HL-60 (cell line): ENCODE measurements at regions not wholly inside any gene's neighbourhood (a gene's known extent, or its start where the extent isn't known, plus 50 kb on each side); places are given as distances from the start of the nearest gene placed in this dataset.

Experiments used
- DNase-seq, 2 experiments: peaks; one replicate each; pipeline ENCODE4 v3.0.0-alpha.2; 2010 to 2020; ENCODE audit warnings: low read depth in 1 of 2, low spot score in 1 of 2
- H3K27ac ChIP-seq: fragments of 250-450 bp; sonication (Bioruptor Pico); replicated peaks from 2 replicates; pipeline ENCODE4 v1.5.1; 2020; ENCODE audit warnings: mild to moderate bottlenecking, moderate library complexity
- H3K27me3 ChIP-seq: fragments of 250-450 bp; sonication (Bioruptor Pico); 2 replicates; pipeline ENCODE4 v1.5.1; 2021; ENCODE audit warnings: mild to moderate bottlenecking, moderate library complexity; ENCODE audit not compliant: insufficient read depth, poor library complexity, severe bottlenecking
- H3K4me3 ChIP-seq: replicated peaks from 2 replicates; pipeline ENCODE4 v1.5.1; 2011; ENCODE audit warnings: mild to moderate bottlenecking, control low read depth, low read length; ENCODE audit not compliant: insufficient read depth
- GABPA ChIP-seq: IDR thresholded peaks from 2 replicates; pipeline ENCODE4 v1.6.1; 2012; ENCODE audit warnings: low read depth
- POLR2AphosphoS5 ChIP-seq: IDR thresholded peaks from 2 replicates; pipeline ENCODE4 v1.6.1; 2012; ENCODE audit warnings: low read depth
- SPI1 ChIP-seq: IDR thresholded peaks from 2 replicates; pipeline ENCODE4 v1.6.1; 2012; ENCODE audit warnings: low read depth, mild to moderate bottlenecking, borderline replicate concordance
- TF ChIP-seq, protein P1 (sequence below): IDR thresholded peaks from 2 replicates; pipeline ENCODE4 v1.6.1; 2012; ENCODE audit warnings: low read depth; ENCODE audit not compliant: insufficient replicate concordance
- TF ChIP-seq, protein P2 (sequence below): IDR thresholded peaks from one replicate; pipeline ENCODE4 v1.5.1; 2011; ENCODE audit warnings: low read length, control low read depth, inconsistent platforms; ENCODE audit not compliant: insufficient read depth

DNA sequence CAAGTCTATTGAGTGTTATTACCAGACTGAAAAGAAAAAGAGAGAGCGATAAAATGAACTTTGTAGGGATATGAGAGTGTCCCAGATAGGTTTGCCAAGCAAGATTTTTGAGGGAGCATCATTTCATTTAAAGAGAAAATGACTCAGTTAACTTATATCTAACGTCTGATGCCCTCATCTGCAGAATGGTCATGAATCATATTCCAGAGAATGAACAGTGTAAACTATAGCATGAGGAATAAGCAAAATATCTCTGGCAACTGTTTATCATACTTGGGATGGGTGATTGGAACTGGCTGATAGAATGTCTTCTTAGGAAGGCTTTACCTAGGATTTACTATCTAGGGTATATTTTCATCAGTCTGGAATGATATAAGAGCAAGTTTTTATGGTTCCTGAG lies 289.4 kb downstream of the CMPK2 start:
- Histone ChIP-seq H3K27ac (no peak overlapping the region), H3K27me3 (peaks cover 2% of the 10 kb centered on the region)

GRCh38 chr2:6577960-6578359 lies 287.7 kb downstream of the CMPK2 start:
- Histone ChIP-seq H3K27ac (no peak overlapping the region), H3K27me3 (peaks cover 2% of the 10 kb centered on the region), H3K4me3 (no peak overlapping the region)
- TF ChIP-seq, protein P1, sequence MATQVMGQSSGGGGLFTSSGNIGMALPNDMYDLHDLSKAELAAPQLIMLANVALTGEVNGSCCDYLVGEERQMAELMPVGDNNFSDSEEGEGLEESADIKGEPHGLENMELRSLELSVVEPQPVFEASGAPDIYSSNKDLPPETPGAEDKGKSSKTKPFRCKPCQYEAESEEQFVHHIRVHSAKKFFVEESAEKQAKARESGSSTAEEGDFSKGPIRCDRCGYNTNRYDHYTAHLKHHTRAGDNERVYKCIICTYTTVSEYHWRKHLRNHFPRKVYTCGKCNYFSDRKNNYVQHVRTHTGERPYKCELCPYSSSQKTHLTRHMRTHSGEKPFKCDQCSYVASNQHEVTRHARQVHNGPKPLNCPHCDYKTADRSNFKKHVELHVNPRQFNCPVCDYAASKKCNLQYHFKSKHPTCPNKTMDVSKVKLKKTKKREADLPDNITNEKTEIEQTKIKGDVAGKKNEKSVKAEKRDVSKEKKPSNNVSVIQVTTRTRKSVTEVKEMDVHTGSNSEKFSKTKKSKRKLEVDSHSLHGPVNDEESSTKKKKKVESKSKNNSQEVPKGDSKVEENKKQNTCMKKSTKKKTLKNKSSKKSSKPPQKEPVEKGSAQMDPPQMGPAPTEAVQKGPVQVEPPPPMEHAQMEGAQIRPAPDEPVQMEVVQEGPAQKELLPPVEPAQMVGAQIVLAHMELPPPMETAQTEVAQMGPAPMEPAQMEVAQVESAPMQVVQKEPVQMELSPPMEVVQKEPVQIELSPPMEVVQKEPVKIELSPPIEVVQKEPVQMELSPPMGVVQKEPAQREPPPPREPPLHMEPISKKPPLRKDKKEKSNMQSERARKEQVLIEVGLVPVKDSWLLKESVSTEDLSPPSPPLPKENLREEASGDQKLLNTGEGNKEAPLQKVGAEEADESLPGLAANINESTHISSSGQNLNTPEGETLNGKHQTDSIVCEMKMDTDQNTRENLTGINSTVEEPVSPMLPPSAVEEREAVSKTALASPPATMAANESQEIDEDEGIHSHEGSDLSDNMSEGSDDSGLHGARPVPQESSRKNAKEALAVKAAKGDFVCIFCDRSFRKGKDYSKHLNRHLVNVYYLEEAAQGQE: no peak
- no peak for TF ChIP-seq SPI1
- no peak for TF ChIP-seq POLR2AphosphoS5
- no peak for TF ChIP-seq GABPA
- TF ChIP-seq, protein P2, sequence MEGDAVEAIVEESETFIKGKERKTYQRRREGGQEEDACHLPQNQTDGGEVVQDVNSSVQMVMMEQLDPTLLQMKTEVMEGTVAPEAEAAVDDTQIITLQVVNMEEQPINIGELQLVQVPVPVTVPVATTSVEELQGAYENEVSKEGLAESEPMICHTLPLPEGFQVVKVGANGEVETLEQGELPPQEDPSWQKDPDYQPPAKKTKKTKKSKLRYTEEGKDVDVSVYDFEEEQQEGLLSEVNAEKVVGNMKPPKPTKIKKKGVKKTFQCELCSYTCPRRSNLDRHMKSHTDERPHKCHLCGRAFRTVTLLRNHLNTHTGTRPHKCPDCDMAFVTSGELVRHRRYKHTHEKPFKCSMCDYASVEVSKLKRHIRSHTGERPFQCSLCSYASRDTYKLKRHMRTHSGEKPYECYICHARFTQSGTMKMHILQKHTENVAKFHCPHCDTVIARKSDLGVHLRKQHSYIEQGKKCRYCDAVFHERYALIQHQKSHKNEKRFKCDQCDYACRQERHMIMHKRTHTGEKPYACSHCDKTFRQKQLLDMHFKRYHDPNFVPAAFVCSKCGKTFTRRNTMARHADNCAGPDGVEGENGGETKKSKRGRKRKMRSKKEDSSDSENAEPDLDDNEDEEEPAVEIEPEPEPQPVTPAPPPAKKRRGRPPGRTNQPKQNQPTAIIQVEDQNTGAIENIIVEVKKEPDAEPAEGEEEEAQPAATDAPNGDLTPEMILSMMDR: no peak
- DNase-seq: no peak

More for the DNA sequence above, 289.4 kb downstream of the CMPK2 start:
- no peak overlapping the region for H3K4me3 ChIP-seq
- TF ChIP-seq, protein P2: no peak
- no peak for TF ChIP-seq SPI1
- TF ChIP-seq, protein P1: no peak
- no peak for DNase-seq

DNA sequence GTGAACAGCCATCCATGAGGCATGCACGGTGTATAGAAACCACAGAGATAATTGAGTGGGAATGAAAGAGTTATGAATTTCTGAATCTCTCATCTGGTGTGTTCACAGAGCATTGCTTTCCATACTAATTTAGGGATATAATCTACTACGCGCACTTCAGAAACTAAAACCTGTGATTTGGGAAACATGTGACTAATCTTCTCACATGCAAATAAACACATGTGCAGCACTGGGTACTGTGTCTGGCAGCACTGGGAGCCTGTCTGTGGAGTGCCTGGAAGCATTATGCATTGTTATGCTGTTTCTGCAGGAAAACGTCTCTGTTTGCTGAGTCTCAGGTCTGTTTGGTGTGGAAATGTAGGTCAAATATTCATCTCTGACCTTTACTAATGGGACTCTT lies 287.3 kb downstream of the CMPK2 start:
- TF ChIP-seq POLR2AphosphoS5 (no peak), SPI1 (no peak), GABPA (no peak)
- TF ChIP-seq, protein P2: no peak
- TF ChIP-seq, protein P1: no peak
- Histone ChIP-seq H3K27me3 (peaks cover 2% of the 10 kb centered on the region), H3K27ac (no peak overlapping the region), H3K4me3 (no peak overlapping the region)
- DNase-seq: no peak
